ENCODE measurements at regions not wholly inside any gene's neighbourhood (a gene's known extent, or its start where the extent isn't known, plus 50 kb on each side); places are given as distances from the start of the nearest gene placed in this dataset.
A peak's percentile ranks its signal among the peaks of the same experiment; 100 is the strongest.

- Histone ChIP-seq H3K18ac (ENCODE audit: extremely low read depth, low read length) (no peak overlapping the region), H3K23ac (ENCODE audit: insufficient read length) (no peak overlapping the region), H3K27me3 (replicated peaks in 1 of 4; ENCODE audit: control insufficient read depth in 3 of 4, extremely low read depth in 1 of 4, insufficient read depth in 3 of 4, low read length in 3 of 4) (no peaks in the 10 kb centered on the region), H2BK5ac (ENCODE audit: low read depth, low read length) (no peak overlapping the region), H3K14ac (ENCODE audit: insufficient read length) (no peak overlapping the region), H3K56ac (replicated peaks; ENCODE audit: insufficient read length, low read depth, low read length) (no peak overlapping the region), H4K91ac (replicated peaks; ENCODE audit: insufficient read length, low read length) (no peak overlapping the region), H3K4me1 (replicated peaks in 1 of 4; ENCODE audit: control insufficient read depth in 3 of 4, insufficient read depth in 4 of 4, low read length in 3 of 4) (no peaks in the 10 kb centered on the region), H3K9ac (replicated peaks in 1 of 4; ENCODE audit: extremely low read depth in 1 of 4, low read depth in 3 of 4, low read length in 3 of 4) (no peak overlapping the region), H2AFZ (ENCODE audit: low read length) (peak overlapping the region; percentile 71; the same call in 1 of the 2 replicates), H2BK20ac (ENCODE audit: low read length) (no peak overlapping the region), H4K8ac (ENCODE audit: extremely low read depth, insufficient read depth, low read length) (no peak overlapping the region), H3K9me3 (ENCODE audit: insufficient read depth in 2 of 2, low read depth in 1 of 2, low read length in 1 of 2) (no peaks in the 10 kb centered on the region), H4K5ac (ENCODE audit: insufficient read length, low read depth, low read length) (no peak overlapping the region), H2BK12ac (ENCODE audit: low read depth, low read length) (no peak overlapping the region), H3K4me2 (ENCODE audit: insufficient read depth in 1 of 2, low read depth in 2 of 2, low read length in 2 of 2) (no peak overlapping the region), H2BK120ac (replicated peaks; ENCODE audit: low read depth, low read length) (no peak overlapping the region), H3K4me3 (ENCODE audit: extremely low read depth in 1 of 4, insufficient read depth in 2 of 4, low read depth in 3 of 4, low read length in 4 of 4) (no peak overlapping the region), H3K79me2 (ENCODE audit: control insufficient read depth in 1 of 2, insufficient read depth in 2 of 2, low read length in 2 of 2) (no peaks in the 10 kb centered on the region), H3K23me2 (ENCODE audit: low read depth, low read length) (no peaks in the 10 kb centered on the region), H3K36me3 (ENCODE audit: control insufficient read depth in 2 of 4, insufficient read depth in 4 of 4, low read length in 3 of 4) (no peaks in the 10 kb centered on the region), H3K27ac (ENCODE audit: low read depth, low read length) (no peak overlapping the region), H4K20me1 (replicated peaks in 1 of 2; ENCODE audit: control insufficient read depth in 1 of 2, insufficient read depth in 2 of 2, low read length in 2 of 2) (no peaks in the 10 kb centered on the region), H3K4ac (replicated peaks; ENCODE audit: insufficient read length, low read depth, low read length) (no peak overlapping the region), H2AK5ac (ENCODE audit: low read depth, low read length) (no peak overlapping the region), H2BK15ac (ENCODE audit: low read length) (no peak overlapping the region), H3K79me1 (ENCODE audit: low read depth, low read length) (no peaks in the 10 kb centered on the region)
- peak; percentile 36 for FAIRE-seq
- POLR2A ChIA-PET (ENCODE audit: partially characterized antibody) = interaction anchor here (1.4 kb wide), 1 partner anchor 225 kb away, joined by 3 read pairs; no protein-coding TSS in a partner anchor
- 75% methylated on average over 5 of the region's 5 CpGs; no CpG with 5 or more reads in 1 of the 2 experiments for WGBS, 2 experiments (ENCODE audit: extremely low coverage in 1 of 2, insufficient coverage in 1 of 2, insufficient read length in 1 of 2, insufficient replicate concordance in 2 of 2, low coverage in 1 of 2, low lambda C conversion rate in 2 of 2, missing lambda C conversion rate in 1 of 2)
- DNase-seq (ENCODE audit: low read depth in 1 of 2, low spot score in 2 of 2) = no peak
- CTCF ChIA-PET (ENCODE audit: partially characterized antibody) = no interaction called here
- TF ChIP-seq JUND (IDR thresholded peaks at IDR 0.05; ENCODE audit: low read length) = no peak
- no peak for TF ChIP-seq NANOG (IDR thresholded peaks at IDR 0.05; ENCODE audit: insufficient read depth, low read depth, low read length, poor library complexity, severe bottlenecking)
- no peak for TF ChIP-seq ATF2 (IDR thresholded peaks at IDR 0.05; ENCODE audit: low read length)
- TF ChIP-seq GABPA (IDR thresholded peaks at IDR 0.05; ENCODE audit: borderline replicate concordance, insufficient read depth, low read length) = no peak
- TF ChIP-seq BRCA1 (IDR thresholded peaks at IDR 0.05; ENCODE audit: low read depth, low read length) = no peak
- no peak for TF ChIP-seq SRF (IDR thresholded peaks at IDR 0.05; ENCODE audit: low read depth, low read length)
- no peak for TF ChIP-seq TBP (IDR thresholded peaks at IDR 0.05; ENCODE audit: low read depth, low read length)
- TF ChIP-seq HDAC6 (IDR thresholded peaks at IDR 0.05; ENCODE audit: low read depth, low read length) = no peak
- TF ChIP-seq SAP30 (IDR thresholded peaks at IDR 0.05; ENCODE audit: insufficient read depth, insufficient replicate concordance, low read length) = no peak
- TF ChIP-seq USF2 (IDR thresholded peaks at IDR 0.05; ENCODE audit: low read length) = no peak
- TF ChIP-seq EP300 (IDR thresholded peaks at IDR 0.05; ENCODE audit: borderline replicate concordance in 1 of 2, low read depth in 2 of 2, low read length in 2 of 2) = no peak
- no peak for TF ChIP-seq TAF1 (IDR thresholded peaks at IDR 0.05; ENCODE audit: low read depth, low read length)
Observed at GRCh38 chr2:188068093-188068492, 223.6 kb upstream of the GULP1 start.

Measured in H1 (cell line).